HG03045 (cell line): ENCODE measurements at regions not wholly inside any gene's neighbourhood (a gene's known extent, or its start where the extent isn't known, plus 50 kb on each side); places are given as distances from the start of the nearest gene placed in this dataset.

Source experiments
- ATAC-seq: cut with Tn5 transposase; IDR thresholded peaks from one replicate; pipeline ENCODE4 v1.9.1; 2021; ENCODE audit warnings: mild to moderate bottlenecking, moderate library complexity; ENCODE audit not compliant: unreplicated experiment

GRCh38 chr19:28228854-28229253 is 984.1 kb downstream of the UQCRFS1 start:
- no peak for ATAC-seq

GRCh38 chr19:28224441-28224840 is 988.5 kb downstream of the UQCRFS1 start:
- no peak for ATAC-seq

GRCh38 chr19:28221736-28222135 is 991.2 kb downstream of the UQCRFS1 start:
- no peak for ATAC-seq

GRCh38 chr19:28218728-28219127 is 994.2 kb downstream of the UQCRFS1 start:
- no peak for ATAC-seq

DNA sequence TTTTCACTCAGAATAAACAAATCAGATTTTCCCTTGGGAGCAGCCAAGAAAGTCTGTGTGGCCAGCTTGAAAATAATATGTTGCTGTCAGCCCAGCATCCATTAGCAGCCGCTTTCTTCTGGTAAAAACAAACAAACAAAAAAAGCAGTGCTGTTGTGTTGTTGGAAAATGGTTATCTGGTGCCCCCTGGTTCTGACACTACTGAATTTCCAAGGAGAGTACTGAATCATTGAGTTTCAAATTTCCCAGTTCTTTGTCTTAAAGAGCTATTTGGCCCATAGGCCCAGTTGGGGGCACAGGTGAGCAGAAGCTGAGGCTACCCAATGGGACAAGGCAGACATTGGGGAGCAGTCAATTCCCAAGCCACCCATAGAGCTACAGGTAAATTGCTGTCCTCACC is 995.9 kb downstream of the UQCRFS1 start:
- no peak for ATAC-seq

GRCh38 chr19:28213470-28214082 is 999.4 kb downstream of the UQCRFS1 start:
- ATAC-seq, result no peak

DNA sequence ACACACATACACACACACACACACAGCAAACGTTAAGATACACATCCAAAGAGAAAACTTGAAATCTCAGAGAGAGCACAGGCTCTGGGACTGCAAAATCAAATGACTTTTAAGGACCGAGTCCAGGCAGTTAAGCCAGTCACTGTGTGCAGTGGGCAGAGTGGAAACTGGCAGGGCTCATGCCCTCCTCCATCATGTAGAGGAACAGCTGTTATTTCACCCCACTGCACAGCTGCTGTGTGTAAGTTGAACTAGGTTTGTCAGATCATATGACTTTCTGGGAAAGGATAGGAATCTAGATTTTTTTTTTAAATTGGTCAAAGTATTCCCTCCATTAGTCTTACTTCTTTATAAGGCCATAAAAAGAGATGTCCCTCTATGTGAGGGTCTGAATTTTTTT is 1002.1 kb downstream of the UQCRFS1 start:
- no peak for ATAC-seq

GRCh38 chr19:28208745-28209144 is 1004.2 kb downstream of the UQCRFS1 start:
- no peak for ATAC-seq

DNA sequence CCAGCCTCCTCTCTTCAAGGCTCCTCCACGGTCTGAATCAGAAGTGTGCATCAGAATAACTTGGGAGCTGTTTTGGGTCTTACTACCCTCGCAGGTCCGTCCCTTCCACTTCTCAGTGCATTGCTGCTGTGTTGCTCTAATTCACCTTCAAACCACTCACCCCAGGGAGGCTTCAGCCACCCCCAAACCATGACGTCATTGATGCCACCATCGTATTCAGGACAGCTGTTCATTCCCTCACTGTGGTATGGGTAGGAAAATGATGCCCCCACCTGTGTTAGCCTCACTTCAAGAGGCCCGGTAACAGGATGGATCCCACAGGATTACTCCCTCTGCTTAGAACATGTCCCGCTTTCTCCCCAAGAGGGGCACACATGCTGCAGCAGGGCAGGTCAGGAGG is 1005.7 kb downstream of the UQCRFS1 start:
- no peak for ATAC-seq

- ATAC-seq, result no peak
Observed at GRCh38 chr19:28201462-28201943, 1011.4 kb downstream of the UQCRFS1 start.

- ATAC-seq, result no peak
Observed at GRCh38 chr19:28199323-28199722, 1013.6 kb downstream of the UQCRFS1 start.

DNA sequence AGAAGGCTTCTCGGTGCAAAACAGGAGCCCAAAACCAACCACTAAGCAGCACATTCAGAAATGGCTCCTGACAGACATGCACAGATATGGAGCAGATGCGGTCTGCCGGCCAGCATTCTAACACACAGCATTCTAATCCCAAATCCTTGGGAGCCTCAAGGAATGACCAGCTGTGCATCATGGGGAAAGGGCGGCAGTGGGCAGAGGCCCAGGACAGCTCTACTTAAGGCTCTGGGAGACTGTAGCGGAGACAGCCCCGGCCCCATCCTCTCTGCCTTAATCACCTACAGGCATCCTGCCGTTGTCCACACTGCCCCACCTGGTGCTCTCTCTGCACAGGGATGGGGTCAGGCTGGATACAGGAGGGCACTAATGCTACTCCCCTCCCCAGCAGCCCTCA is 1016.0 kb downstream of the UQCRFS1 start:
- no peak for ATAC-seq

GRCh38 chr19:28196101-28196500 is 1016.9 kb downstream of the UQCRFS1 start:
- no peak for ATAC-seq

DNA sequence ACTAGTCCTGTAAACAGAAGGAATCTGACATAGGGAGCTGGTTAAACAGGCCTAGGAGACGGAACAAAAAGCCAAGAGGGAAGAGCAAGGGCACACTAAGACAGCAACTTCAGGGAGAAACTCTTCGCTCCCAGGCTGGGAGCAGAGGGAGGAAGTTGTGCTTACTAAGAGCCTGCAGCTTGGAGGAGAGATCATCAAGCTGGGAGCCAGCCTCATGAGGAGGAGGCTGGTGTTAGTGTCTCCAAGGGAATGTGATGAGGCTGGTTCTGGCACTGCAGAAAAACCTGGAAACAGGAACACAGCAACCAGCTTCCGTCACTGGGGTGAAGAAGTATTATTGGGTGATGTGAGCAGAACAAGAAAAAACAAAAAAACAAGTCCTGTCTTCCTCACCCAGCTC is 1027.3 kb downstream of the UQCRFS1 start:
- ATAC-seq, result no peak

- no peak for ATAC-seq
Observed at GRCh38 chr19:28184997-28185396, 1028.0 kb downstream of the UQCRFS1 start.

DNA sequence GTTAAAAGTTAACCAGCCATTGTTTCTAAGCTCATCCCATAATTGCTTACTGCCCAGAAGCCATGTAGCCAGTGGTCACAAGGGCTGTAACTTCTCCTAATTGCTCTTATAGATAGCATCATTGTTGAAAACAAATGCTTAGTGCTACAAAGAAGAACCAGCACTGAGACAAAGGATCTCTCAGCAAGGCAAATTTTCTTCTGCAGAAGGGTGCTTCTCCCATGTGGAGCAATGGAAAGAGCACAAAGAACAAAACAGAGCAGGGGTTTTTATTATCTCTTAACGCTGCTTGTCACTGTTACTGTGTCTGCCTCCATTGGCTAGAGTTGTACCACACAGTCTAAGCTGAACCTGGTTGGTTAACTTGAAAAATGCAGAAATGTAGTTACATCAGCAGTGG is 1036.8 kb downstream of the UQCRFS1 start:
- ATAC-seq, result no peak

DNA sequence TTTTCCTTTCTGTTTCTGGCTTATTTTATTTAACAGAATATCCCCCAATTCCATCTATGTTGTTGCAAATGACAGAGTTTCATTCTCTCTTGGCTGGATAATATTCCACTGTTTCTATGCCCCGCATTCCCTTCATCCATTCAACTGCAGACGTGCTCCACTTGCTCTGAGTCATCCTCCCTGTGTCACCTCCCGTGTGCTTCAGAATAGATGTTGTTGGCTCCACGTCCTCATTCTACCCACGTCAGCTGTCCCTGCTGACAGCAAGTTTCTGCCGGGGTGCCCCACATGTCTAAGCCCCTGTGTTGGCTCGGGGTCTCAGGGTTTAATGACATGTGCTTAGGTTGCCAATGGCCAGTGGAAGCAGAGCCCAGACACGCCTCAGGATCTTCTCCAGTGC is 1041.0 kb downstream of the UQCRFS1 start:
- ATAC-seq, result no peak

GRCh38 chr19:28170066-28170465 is 1042.9 kb downstream of the UQCRFS1 start:
- ATAC-seq, result no peak

GRCh38 chr19:28169168-28169887 is 1043.6 kb downstream of the UQCRFS1 start:
- no peak for ATAC-seq

DNA sequence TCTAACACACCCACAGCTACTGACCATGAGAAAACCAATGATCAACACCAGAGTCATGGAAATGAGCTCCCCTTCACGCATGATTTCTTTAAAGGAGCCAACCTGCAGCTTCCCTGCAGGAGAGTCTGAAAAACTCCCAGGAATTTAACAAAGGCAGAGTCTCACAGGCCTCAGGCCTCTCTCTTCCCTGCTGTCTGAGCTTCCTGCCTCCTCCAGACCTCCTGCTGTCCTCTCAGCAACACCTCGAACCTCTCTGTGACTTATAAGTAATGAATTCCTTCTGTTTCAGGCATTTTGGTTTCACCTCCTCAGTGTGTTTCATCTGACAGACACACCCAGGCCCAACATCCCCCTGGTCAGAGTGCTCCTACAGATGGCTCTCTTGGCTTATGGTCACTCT is 1044.4 kb downstream of the UQCRFS1 start:
- no peak for ATAC-seq

DNA sequence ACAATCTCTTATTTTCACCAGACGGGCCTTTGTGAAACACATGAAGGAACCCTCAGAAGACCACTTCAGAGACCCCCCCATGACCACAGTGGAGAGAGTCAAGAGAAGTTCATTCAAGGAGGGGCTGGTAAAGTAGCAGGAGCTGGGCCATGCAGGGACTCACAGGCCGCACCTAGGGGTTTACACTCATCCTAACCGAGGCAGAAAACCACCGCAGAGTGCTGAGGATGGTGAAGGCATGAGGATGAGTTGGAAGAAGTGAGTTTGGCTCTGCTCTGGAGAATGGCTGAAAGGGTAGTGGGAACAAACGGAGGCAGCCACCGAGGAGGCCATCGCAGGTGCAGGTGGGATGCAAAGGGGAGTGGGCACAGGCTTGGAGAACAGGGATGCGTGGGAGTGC is 1046.9 kb downstream of the UQCRFS1 start:
- ATAC-seq, result no peak

DNA sequence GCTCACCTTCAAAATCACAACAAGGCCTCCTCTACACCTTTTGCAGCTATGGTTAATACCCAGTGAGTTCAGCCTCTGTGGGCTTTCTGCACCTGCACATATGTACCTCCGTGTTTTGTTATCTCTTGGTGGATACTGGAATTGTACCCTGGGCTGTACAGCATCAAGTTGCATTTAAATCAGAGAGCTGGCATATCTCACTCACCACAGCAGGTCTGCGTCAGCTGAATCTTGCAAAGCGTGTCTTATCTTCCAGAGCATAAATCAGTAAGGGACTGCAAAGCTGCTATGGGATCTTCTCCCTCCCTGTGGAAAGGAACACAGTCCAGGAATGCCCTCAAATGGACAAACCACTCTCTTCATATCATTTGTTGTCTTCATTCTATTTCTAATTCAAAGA is 1048.7 kb downstream of the UQCRFS1 start:
- no peak for ATAC-seq

- no peak for ATAC-seq
Observed at GRCh38 chr19:28159065-28159464, 1053.9 kb downstream of the UQCRFS1 start.
